ENCODE measurements at regions not wholly inside any gene's neighbourhood (a gene's known extent, or its start where the extent isn't known, plus 50 kb on each side); places are given as distances from the start of the nearest gene placed in this dataset.

DNA sequence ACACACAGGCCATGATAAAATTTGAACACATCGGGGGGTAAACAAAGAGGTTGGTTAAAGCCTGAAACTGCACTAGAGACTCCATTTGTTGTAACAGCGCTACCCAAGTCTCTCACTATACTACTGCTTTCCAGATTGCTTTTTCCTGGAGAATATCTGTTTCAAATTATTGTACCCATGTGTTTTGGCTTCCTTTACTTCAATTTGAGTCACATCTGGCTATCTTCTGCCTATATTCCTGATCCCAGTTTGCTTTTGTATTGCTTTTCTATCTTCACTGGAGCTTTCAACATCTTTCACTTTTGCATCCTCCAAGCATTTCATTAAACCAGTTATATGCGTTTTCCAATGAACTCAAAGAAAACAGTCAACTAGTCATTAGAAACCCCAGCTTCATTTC is 404.7 kb downstream of the MLLT3 start:
- no peak overlapping the region for H3K4me3 ChIP-seq (ENCODE audit: low read depth, low read length)
- DNase-seq (ENCODE audit: low read depth) = no peak
- TF ChIP-seq, protein P1, sequence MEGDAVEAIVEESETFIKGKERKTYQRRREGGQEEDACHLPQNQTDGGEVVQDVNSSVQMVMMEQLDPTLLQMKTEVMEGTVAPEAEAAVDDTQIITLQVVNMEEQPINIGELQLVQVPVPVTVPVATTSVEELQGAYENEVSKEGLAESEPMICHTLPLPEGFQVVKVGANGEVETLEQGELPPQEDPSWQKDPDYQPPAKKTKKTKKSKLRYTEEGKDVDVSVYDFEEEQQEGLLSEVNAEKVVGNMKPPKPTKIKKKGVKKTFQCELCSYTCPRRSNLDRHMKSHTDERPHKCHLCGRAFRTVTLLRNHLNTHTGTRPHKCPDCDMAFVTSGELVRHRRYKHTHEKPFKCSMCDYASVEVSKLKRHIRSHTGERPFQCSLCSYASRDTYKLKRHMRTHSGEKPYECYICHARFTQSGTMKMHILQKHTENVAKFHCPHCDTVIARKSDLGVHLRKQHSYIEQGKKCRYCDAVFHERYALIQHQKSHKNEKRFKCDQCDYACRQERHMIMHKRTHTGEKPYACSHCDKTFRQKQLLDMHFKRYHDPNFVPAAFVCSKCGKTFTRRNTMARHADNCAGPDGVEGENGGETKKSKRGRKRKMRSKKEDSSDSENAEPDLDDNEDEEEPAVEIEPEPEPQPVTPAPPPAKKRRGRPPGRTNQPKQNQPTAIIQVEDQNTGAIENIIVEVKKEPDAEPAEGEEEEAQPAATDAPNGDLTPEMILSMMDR (IDR thresholded peaks at IDR 0.05; ENCODE audit: insufficient read depth, low read depth, low read length) = no peak

DNA sequence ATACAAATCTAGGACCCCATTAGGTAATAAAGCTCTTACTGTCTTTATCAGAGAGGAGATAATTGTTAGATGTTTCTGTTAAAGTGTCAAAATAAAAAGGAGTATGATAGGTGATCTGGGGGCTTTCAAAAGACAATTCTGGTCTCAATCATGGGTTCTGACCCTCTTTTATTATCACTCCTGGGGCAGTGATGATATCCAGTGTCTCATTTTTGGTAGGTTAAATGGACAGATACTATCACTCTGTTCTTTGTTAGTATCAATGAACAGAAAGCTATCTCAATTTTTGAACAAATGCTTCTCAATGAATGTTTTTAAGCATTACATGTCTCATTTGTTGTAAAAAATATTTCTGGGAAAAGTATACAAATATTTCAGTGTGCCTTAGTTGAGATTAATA is 405.9 kb downstream of the MLLT3 start:
- no peak overlapping the region for H3K4me3 ChIP-seq (ENCODE audit: low read depth, low read length)
- TF ChIP-seq, protein P1 (IDR thresholded peaks at IDR 0.05; ENCODE audit: insufficient read depth, low read depth, low read length) = no peak
- no peak for DNase-seq (ENCODE audit: low read depth)

DNA sequence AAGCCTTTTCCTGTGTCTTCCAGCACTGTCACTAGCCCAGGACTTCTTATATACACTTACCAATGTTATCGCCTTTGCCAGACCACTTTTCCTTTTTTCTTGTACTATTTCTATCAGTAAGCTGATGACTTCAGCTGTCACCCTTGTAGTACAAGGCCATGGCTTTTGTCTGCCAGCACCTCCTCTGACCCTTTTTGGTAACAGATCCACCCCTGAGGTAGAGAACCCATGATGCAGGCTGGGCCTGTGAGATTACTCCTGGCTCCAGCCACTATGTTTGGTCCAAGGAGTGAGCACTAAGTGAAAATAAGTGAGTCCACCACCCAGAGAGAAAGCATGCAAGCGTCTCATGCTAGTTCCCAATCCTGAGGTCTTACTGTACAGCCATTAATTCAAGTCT is 406.7 kb downstream of the MLLT3 start:
- TF ChIP-seq, protein P1 (IDR thresholded peaks at IDR 0.05; ENCODE audit: insufficient read depth, low read depth, low read length) = no peak
- no peak for DNase-seq (ENCODE audit: low read depth)
- H3K4me3 ChIP-seq (ENCODE audit: low read depth, low read length) = no peak overlapping the region

DNA sequence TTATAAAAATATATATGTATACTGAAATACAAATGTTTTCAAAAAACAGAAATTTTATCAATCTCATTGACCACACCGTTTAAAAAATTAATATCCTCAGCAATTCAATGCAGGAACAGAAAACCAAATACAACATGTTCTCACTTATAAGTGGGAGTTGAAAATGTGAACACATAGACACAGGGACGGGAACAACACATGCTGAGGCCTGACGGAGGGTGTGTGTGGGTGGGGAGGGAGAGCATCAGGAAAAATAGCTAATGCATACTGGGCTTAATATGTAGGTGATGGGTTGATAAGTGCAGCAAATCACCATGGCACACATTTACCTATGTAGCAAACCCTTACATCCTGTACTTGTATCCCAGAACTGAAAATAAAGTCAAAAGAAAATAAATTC is 409.5 kb downstream of the MLLT3 start:
- TF ChIP-seq, protein P1 (IDR thresholded peaks at IDR 0.05; ENCODE audit: insufficient read depth, low read depth, low read length) = no peak
- DNase-seq (ENCODE audit: low read depth) = no peak
- no peak overlapping the region for H3K4me3 ChIP-seq (ENCODE audit: low read depth, low read length)

DNA sequence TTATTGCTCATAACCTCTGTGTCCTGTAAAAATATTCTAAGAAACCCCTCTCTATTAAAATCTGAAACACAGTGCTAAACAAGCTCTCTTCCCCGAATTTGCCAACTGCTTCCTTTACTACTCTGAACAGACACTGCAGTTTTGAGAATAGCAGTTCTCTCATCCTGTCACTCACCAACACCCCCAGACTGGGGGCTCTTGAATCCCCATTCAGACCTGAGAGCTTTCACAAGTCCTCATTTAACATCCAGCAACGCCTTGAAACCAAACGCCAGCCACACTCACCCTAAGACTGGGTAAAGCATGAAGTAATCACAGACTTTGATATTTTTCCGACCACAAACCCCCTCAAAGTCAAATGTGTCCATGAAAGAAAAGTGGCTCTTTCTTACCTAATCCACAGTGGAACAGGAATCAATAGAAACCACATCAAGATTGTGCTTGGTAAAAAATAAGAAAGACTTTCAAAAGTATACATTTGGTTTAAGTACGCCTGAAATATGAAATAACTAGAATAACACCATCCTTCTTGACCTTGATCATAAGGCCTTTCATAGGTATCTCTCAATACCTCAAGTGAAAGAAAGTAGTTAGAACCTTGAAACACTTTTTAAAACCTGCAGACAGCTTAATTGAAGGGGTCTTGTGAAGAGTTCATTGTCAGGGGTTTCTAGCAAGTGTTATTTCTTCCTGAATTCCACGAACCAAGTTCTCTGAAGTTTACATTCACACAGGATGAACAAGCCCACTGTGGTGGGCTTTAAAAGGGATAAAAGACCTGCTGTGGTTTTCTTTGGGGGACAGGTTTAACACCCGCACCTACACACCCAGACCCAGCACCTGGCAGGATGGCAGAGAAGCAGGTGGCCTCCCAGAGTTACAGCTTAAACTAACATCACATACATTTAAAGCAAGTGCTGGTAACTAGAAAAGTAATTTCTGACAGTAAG is 412.6 kb downstream of the MLLT3 start:
- TF ChIP-seq, protein P1 (IDR thresholded peaks at IDR 0.05; ENCODE audit: insufficient read depth, low read depth, low read length) = no peak
- no peak for DNase-seq (ENCODE audit: low read depth)
- H3K4me3 ChIP-seq (ENCODE audit: low read depth, low read length) = no peak overlapping the region

DNA sequence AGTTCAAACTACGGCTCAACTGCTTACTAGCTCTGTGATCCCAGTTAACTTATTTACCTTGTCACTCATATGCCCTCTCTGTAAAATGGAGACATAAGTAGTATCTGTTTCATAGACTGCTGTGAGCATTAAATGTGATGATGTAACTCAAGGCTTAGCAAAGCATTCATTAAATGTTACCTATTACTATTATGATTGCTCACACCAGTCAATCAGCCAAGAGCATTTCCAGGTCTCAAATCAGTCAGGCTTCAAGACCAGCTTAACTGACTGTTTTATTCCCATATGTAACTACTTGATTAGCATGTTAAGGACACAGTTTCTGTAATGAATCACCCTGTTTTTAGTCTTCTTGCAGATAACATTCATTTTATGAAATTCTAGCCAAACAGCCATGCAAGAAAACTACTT is 413.3 kb downstream of the MLLT3 start:
- TF ChIP-seq, protein P1 (IDR thresholded peaks at IDR 0.05; ENCODE audit: insufficient read depth, low read depth, low read length) = no peak
- DNase-seq (ENCODE audit: low read depth) = peak; percentile 18
- H3K4me3 ChIP-seq (ENCODE audit: low read depth, low read length) = no peak overlapping the region
